ENCODE measurements at regions not wholly inside any gene's neighbourhood (a gene's known extent, or its start where the extent isn't known, plus 50 kb on each side); places are given as distances from the start of the nearest gene placed in this dataset.

DNA sequence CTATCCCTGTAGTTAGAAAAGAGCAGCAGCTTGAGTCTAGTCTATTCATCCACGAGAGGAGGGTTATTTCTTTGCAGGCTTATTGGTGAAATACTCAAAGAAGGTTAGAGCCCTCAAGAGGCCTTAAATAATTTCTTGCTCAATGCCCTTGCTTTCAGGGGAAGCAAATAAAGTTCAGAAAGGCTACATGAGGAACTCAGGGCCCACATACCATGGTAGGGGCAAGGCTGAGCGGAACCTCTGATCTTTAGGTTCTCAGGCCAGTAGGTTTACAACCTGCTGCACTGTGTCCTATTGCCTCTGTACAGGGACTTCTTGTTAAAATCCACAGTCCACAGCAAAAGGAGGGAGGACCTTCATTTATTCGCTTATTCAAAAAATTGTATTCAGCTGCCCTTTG is 101.7 kb downstream of the ADAMTS15 start:
- Histone ChIP-seq H3K4me3 (no peak overlapping the region), H3K27ac (no peak overlapping the region), H3K36me3 (no peaks in the 10 kb centered on the region), H3K9me3 (no peaks in the 10 kb centered on the region), H3K27me3 (no peaks in the 10 kb centered on the region), H3K4me1 (peaks cover 0 to 7% (median 0%) of the 10 kb centered on the region in 3 donors)
- 73 to 83% methylated on average over 1 of the region's 3 CpGs for WGBS, 2 donors (ENCODE audit: low coverage in 1 of 2)
- no peak for ATAC-seq
- TF ChIP-seq POLR2A (IDR thresholded peaks at IDR 0.05) = no peak
- TF ChIP-seq, protein P1, sequence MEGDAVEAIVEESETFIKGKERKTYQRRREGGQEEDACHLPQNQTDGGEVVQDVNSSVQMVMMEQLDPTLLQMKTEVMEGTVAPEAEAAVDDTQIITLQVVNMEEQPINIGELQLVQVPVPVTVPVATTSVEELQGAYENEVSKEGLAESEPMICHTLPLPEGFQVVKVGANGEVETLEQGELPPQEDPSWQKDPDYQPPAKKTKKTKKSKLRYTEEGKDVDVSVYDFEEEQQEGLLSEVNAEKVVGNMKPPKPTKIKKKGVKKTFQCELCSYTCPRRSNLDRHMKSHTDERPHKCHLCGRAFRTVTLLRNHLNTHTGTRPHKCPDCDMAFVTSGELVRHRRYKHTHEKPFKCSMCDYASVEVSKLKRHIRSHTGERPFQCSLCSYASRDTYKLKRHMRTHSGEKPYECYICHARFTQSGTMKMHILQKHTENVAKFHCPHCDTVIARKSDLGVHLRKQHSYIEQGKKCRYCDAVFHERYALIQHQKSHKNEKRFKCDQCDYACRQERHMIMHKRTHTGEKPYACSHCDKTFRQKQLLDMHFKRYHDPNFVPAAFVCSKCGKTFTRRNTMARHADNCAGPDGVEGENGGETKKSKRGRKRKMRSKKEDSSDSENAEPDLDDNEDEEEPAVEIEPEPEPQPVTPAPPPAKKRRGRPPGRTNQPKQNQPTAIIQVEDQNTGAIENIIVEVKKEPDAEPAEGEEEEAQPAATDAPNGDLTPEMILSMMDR (IDR thresholded peaks at IDR 0.05) = no peak
- no peak for TF ChIP-seq POLR2AphosphoS5 (IDR thresholded peaks at IDR 0.05)
- TF ChIP-seq EP300 (IDR thresholded peaks at IDR 0.05) = no peak

DNA sequence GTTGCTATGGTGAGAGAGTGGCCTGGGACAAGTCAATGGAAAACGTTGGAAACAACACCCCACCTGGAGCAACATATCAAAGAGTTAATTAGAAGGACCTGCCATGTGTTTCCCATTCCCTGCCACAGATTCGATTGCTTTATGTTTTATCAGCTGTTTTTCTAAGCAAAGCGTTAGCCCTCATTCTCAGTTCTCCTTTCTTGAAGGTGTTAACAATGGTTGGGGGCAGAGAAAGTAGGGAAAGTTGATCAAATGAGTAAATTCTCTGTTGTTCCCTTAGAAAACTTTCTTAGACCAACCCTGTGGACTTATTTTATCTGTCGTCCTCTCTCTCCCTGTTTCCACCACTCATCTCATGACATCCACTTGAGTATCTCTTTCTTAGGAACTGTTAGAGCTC is 102.5 kb downstream of the ADAMTS15 start:
- Histone ChIP-seq H3K27me3 (no peaks in the 10 kb centered on the region), H3K4me3 (no peak overlapping the region), H3K36me3 (no peaks in the 10 kb centered on the region), H3K27ac (no peak overlapping the region), H3K9me3 (no peaks in the 10 kb centered on the region), H3K4me1 (peaks cover 0 to 7% (median 0%) of the 10 kb centered on the region in 3 donors)
- TF ChIP-seq, protein P1 (IDR thresholded peaks at IDR 0.05) = no peak
- no peak for TF ChIP-seq POLR2A (IDR thresholded peaks at IDR 0.05)
- no peak for TF ChIP-seq POLR2AphosphoS5 (IDR thresholded peaks at IDR 0.05)
- no peak for TF ChIP-seq EP300 (IDR thresholded peaks at IDR 0.05)
- no peak for ATAC-seq
- WGBS, 2 donors (ENCODE audit: low coverage in 1 of 2) = 66 to 71% methylated on average over 3 to 4 of the region's 4 CpGs

GRCh38 chr11:130551388-130551787 is 102.9 kb downstream of the ADAMTS15 start:
- H3K4me3 ChIP-seq = no peak overlapping the region
- no peaks in the 10 kb centered on the region for H3K36me3 ChIP-seq
- no peaks in the 10 kb centered on the region for H3K9me3 ChIP-seq
- no peak for TF ChIP-seq POLR2A (IDR thresholded peaks at IDR 0.05)
- no peak for TF ChIP-seq POLR2AphosphoS5 (IDR thresholded peaks at IDR 0.05)
- TF ChIP-seq, protein P1 (IDR thresholded peaks at IDR 0.05) = no peak
- TF ChIP-seq EP300 (IDR thresholded peaks at IDR 0.05) = no peak
- H3K27ac ChIP-seq = no peak overlapping the region
- H3K4me1 ChIP-seq = peaks cover 0 to 7% (median 0%) of the 10 kb centered on the region in 3 donors
- WGBS, 2 donors (ENCODE audit: low coverage in 1 of 2) = 87 to 90% methylated on average over 3 to 5 of the region's 5 CpGs
- no peaks in the 10 kb centered on the region for H3K27me3 ChIP-seq
- no peak for ATAC-seq

DNA sequence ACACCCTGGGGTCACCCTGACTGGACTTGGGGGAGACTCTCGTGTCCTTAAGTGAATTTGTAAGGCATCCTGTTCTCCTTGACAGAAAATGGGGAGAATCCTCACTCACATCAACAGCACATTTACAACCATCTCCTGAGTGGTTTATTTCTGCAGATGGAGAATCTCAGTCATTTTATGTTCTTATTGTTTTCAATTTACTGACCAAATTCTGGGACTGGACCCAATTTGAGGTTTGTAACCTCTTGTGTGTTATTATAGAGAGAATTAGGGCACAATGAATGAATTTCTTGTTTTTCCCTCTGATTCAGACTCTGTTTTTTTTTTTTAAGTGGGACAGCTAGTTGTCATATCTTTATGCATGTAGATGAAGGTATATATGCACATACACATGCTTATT is 104.9 kb downstream of the ADAMTS15 start:
- TF ChIP-seq EP300 (IDR thresholded peaks at IDR 0.05) (no peak), POLR2A (IDR thresholded peaks at IDR 0.05) (no peak), POLR2AphosphoS5 (IDR thresholded peaks at IDR 0.05) (no peak)
- TF ChIP-seq, protein P1 (IDR thresholded peaks at IDR 0.05) = no peak
- Histone ChIP-seq H3K9me3 (no peaks in the 10 kb centered on the region), H3K27me3 (no peaks in the 10 kb centered on the region), H3K36me3 (no peaks in the 10 kb centered on the region), H3K27ac (no peak overlapping the region), H3K4me3 (no peak overlapping the region), H3K4me1 (peaks cover 0 to 7% (median 0%) of the 10 kb centered on the region in 3 donors)
- 80 to 100% methylated on average over 1 of the region's 1 CpG for WGBS, 2 donors (ENCODE audit: low coverage in 1 of 2)
- ATAC-seq = no peak

GRCh38 chr11:130554241-130555055 is 106.0 kb downstream of the ADAMTS15 start:
- ATAC-seq = no peak
- TF ChIP-seq, protein P1 (IDR thresholded peaks at IDR 0.05) = no peak
- no peak for TF ChIP-seq POLR2A (IDR thresholded peaks at IDR 0.05)
- no peak for TF ChIP-seq POLR2AphosphoS5 (IDR thresholded peaks at IDR 0.05)
- TF ChIP-seq EP300 (IDR thresholded peaks at IDR 0.05) = no peak
- peaks cover 0 to 7% (median 0%) of the 10 kb centered on the region in 3 donors for H3K4me1 ChIP-seq
- H3K4me3 ChIP-seq = no peak overlapping the region
- 80 to 93% methylated on average over 2 to 6 of the region's 8 CpGs for WGBS, 2 donors (ENCODE audit: low coverage in 1 of 2)
- no peaks in the 10 kb centered on the region for H3K27me3 ChIP-seq
- no peaks in the 10 kb centered on the region for H3K9me3 ChIP-seq
- no peaks in the 10 kb centered on the region for H3K36me3 ChIP-seq
- H3K27ac ChIP-seq = no peak overlapping the region
